ENCODE measurements at regions not wholly inside any gene's neighbourhood (a gene's known extent, or its start where the extent isn't known, plus 50 kb on each side); places are given as distances from the start of the nearest gene placed in this dataset.

- H3K27ac ChIP-seq (ENCODE audit: low read depth) = no peak overlapping the region
These were observed 1287.6 kb downstream of the EFNB2 start for GRCh38 chr13:105247830-105248229.

More at GRCh38 chr13:105247830-105248229, 1287.6 kb downstream of the EFNB2 start:
- no peaks in the 10 kb centered on the region for H3K36me3 ChIP-seq (ENCODE audit: insufficient read depth)
- H4K20me1 ChIP-seq (replicated peaks; ENCODE audit: insufficient read depth) = no peaks in the 10 kb centered on the region
- no peaks in the 10 kb centered on the region for H3K27me3 Mint-ChIP-seq (ENCODE audit: insufficient read depth, low read depth, poor library complexity)
- TF ChIP-seq ZNF331 (CRISPR knock-in tag; IDR thresholded peaks at IDR 0.05; ENCODE audit: low read depth) = no peak
- TF ChIP-seq POLR2AphosphoS5 (IDR thresholded peaks at IDR 0.05; ENCODE audit: low read depth) = no peak
- TF ChIP-seq, protein P1, sequence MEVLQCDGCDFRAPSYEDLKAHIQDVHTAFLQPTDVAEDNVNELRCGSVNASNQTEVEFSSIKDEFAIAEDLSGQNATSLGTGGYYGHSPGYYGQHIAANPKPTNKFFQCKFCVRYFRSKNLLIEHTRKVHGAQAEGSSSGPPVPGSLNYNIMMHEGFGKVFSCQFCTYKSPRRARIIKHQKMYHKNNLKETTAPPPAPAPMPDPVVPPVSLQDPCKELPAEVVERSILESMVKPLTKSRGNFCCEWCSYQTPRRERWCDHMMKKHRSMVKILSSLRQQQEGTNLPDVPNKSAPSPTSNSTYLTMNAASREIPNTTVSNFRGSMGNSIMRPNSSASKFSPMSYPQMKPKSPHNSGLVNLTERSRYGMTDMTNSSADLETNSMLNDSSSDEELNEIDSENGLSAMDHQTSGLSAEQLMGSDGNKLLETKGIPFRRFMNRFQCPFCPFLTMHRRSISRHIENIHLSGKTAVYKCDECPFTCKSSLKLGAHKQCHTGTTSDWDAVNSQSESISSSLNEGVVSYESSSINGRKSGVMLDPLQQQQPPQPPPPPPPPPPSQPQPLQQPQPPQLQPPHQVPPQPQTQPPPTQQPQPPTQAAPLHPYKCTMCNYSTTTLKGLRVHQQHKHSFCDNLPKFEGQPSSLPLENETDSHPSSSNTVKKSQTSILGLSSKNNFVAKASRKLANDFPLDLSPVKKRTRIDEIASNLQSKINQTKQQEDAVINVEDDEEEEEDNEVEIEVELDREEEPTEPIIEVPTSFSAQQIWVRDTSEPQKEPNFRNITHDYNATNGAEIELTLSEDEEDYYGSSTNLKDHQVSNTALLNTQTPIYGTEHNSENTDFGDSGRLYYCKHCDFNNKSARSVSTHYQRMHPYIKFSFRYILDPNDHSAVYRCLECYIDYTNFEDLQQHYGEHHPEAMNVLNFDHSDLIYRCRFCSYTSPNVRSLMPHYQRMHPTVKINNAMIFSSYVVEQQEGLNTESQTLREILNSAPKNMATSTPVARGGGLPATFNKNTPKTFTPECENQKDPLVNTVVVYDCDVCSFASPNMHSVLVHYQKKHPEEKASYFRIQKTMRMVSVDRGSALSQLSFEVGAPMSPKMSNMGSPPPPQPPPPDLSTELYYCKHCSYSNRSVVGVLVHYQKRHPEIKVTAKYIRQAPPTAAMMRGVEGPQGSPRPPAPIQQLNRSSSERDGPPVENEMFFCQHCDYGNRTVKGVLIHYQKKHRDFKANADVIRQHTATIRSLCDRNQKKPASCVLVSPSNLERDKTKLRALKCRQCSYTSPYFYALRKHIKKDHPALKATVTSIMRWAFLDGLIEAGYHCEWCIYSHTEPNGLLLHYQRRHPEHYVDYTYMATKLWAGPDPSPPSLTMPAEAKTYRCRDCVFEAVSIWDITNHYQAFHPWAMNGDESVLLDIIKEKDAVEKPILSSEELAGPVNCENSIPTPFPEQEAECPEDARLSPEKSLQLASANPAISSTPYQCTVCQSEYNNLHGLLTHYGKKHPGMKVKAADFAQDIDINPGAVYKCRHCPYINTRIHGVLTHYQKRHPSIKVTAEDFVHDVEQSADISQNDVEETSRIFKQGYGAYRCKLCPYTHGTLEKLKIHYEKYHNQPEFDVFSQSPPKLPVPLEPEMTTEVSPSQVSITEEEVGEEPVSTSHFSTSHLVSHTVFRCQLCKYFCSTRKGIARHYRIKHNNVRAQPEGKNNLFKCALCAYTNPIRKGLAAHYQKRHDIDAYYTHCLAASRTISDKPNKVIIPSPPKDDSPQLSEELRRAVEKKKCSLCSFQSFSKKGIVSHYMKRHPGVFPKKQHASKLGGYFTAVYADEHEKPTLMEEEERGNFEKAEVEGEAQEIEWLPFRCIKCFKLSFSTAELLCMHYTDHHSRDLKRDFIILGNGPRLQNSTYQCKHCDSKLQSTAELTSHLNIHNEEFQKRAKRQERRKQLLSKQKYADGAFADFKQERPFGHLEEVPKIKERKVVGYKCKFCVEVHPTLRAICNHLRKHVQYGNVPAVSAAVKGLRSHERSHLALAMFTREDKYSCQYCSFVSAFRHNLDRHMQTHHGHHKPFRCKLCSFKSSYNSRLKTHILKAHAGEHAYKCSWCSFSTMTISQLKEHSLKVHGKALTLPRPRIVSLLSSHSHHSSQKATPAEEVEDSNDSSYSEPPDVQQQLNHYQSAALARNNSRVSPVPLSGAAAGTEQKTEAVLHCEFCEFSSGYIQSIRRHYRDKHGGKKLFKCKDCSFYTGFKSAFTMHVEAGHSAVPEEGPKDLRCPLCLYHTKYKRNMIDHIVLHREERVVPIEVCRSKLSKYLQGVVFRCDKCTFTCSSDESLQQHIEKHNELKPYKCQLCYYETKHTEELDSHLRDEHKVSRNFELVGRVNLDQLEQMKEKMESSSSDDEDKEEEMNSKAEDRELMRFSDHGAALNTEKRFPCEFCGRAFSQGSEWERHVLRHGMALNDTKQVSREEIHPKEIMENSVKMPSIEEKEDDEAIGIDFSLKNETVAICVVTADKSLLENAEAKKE (CRISPR knock-in tag; IDR thresholded peaks at IDR 0.05) = no peak
- no peak for TF ChIP-seq JUNB (IDR thresholded peaks at IDR 0.05; ENCODE audit: unreplicated experiment)
- TF ChIP-seq, protein P2, sequence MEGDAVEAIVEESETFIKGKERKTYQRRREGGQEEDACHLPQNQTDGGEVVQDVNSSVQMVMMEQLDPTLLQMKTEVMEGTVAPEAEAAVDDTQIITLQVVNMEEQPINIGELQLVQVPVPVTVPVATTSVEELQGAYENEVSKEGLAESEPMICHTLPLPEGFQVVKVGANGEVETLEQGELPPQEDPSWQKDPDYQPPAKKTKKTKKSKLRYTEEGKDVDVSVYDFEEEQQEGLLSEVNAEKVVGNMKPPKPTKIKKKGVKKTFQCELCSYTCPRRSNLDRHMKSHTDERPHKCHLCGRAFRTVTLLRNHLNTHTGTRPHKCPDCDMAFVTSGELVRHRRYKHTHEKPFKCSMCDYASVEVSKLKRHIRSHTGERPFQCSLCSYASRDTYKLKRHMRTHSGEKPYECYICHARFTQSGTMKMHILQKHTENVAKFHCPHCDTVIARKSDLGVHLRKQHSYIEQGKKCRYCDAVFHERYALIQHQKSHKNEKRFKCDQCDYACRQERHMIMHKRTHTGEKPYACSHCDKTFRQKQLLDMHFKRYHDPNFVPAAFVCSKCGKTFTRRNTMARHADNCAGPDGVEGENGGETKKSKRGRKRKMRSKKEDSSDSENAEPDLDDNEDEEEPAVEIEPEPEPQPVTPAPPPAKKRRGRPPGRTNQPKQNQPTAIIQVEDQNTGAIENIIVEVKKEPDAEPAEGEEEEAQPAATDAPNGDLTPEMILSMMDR (conservative IDR thresholded peaks at IDR 0.05; ENCODE audit: low read depth in 2 of 2) = no peak
- no peak for TF ChIP-seq CREB1 (CRISPR knock-in tag; IDR thresholded peaks at IDR 0.05; ENCODE audit: low read depth)
- no peak for TF ChIP-seq EZH2 (IDR thresholded peaks at IDR 0.05; ENCODE audit: low read depth, unreplicated experiment)
- no peak for TF ChIP-seq STAT1 (IDR thresholded peaks at IDR 0.05; ENCODE audit: unreplicated experiment)
- no peak for TF ChIP-seq REST (IDR thresholded peaks at IDR 0.05; ENCODE audit: unreplicated experiment)
- no peaks in the 10 kb centered on the region for H3K4me1 ChIP-seq (ENCODE audit: insufficient read depth)
- H3K4me1 Mint-ChIP-seq = peaks cover 3% of the 10 kb centered on the region; the same call in 1 of the 3 replicates
- no peak overlapping the region for H3K4me2 ChIP-seq
- ATAC-seq (no peak), DNase-seq (ENCODE audit: low spot score) (no peak)
- H3K27me3 ChIP-seq (ENCODE audit: insufficient read depth) = no peaks in the 10 kb centered on the region
- peak overlapping the region; percentile 86; the same call in 1 of the 2 replicates for H2AFZ ChIP-seq
- no peaks in the 10 kb centered on the region for H3K79me2 ChIP-seq (replicated peaks; ENCODE audit: insufficient read depth)
- no peak overlapping the region for H3K4me3 ChIP-seq
- H3K27ac Mint-ChIP-seq = no peak overlapping the region
- no peaks in the 10 kb centered on the region for H3F3A ChIP-seq (replicated peaks; ENCODE audit: low read depth)
- no peak overlapping the region for H3K4me3 Mint-ChIP-seq
- H3K9me3 Mint-ChIP-seq = peaks cover 8% of the 10 kb centered on the region; the same call in 2 of the 3 replicates
- H3K9me2 ChIP-seq (ENCODE audit: insufficient read depth) = no peaks in the 10 kb centered on the region
- H3K36me3 Mint-ChIP-seq (ENCODE audit: low read depth) = no peaks in the 10 kb centered on the region

Measured in GM23338 (cell line).